ENCODE measurements at regions not wholly inside any gene's neighbourhood (a gene's known extent, or its start where the extent isn't known, plus 50 kb on each side); places are given as distances from the start of the nearest gene placed in this dataset.

DNA sequence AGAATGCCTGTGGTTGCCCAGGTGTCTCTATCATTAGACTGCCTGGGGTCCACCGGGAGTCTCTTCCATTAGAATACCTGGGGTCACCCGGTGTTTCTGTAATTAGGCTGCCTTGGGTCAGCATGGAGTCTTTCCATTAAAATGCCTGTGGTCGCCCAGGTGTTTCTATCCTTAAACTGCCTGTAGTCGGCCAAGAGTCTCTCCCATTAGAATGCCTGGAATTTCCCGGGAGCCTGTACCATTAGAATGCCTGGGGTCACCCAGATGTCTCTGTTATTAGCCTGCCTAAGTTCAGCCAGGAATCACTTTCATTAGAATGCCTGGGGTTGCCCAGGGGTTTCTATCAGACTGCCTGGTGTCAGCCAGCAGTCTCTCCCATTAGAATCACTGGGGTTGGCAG, 1492.8 kb downstream of the UQCRFS1 start:
- Histone ChIP-seq H3K4me3 (no peak overlapping the region), H3K36me3 (no peaks in the 10 kb centered on the region), H3K4me1 (peaks cover 0 to 5% (median 0%) of the 10 kb centered on the region in 12 donors), H3K9me3 (peaks cover 0 to 98% (median 21%) of the 10 kb centered on the region in 12 donors), H3K27ac (no peak overlapping the region), H3K27me3 (no peaks in the 10 kb centered on the region)
- no peak for TF ChIP-seq POLR2A (IDR thresholded peaks at IDR 0.05)
- TF ChIP-seq, protein P1, sequence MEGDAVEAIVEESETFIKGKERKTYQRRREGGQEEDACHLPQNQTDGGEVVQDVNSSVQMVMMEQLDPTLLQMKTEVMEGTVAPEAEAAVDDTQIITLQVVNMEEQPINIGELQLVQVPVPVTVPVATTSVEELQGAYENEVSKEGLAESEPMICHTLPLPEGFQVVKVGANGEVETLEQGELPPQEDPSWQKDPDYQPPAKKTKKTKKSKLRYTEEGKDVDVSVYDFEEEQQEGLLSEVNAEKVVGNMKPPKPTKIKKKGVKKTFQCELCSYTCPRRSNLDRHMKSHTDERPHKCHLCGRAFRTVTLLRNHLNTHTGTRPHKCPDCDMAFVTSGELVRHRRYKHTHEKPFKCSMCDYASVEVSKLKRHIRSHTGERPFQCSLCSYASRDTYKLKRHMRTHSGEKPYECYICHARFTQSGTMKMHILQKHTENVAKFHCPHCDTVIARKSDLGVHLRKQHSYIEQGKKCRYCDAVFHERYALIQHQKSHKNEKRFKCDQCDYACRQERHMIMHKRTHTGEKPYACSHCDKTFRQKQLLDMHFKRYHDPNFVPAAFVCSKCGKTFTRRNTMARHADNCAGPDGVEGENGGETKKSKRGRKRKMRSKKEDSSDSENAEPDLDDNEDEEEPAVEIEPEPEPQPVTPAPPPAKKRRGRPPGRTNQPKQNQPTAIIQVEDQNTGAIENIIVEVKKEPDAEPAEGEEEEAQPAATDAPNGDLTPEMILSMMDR (IDR thresholded peaks at IDR 0.05), result no peak
- ATAC-seq, result no peak
- WGBS, 4 donors, result 81 to 85% (median 83%) methylated on average over 4 to 5 of the region's 5 CpGs
- intact Hi-C loops (cut with DNase I), result no loop called here
- DNase-seq, result no peak

DNA sequence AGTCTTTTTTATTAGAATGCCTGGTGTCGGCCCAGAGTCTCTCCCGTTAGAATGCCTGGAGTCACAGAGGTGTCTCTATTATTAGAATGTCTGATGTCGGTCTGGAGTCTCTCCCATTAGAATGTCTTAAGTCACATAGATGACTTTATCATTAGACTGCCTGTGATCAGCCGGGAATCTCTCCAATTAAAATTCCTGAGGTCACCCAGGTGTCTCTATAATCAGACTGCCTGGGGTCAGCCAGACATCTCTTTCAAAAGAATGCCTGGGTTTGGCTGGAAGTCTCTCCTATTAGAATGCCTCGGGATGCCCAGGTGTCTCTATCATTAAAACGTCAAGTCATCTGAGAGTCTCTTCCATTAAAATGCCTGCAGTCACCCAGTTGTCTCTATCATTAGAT, 1493.9 kb downstream of the UQCRFS1 start:
- Histone ChIP-seq H3K27me3 (no peaks in the 10 kb centered on the region), H3K9me3 (peaks cover 0 to 98% (median 15%) of the 10 kb centered on the region in 12 donors), H3K36me3 (no peaks in the 10 kb centered on the region), H3K27ac (no peak overlapping the region), H3K4me3 (no peak overlapping the region), H3K4me1 (peaks cover 0 to 5% (median 0%) of the 10 kb centered on the region in 12 donors)
- WGBS, 4 donors, result 76 to 83% (median 80%) methylated on average over 6 of the region's 6 CpGs
- TF ChIP-seq, protein P1 (IDR thresholded peaks at IDR 0.05), result no peak
- TF ChIP-seq POLR2A (IDR thresholded peaks at IDR 0.05), result no peak
- DNase-seq (no peak), ATAC-seq (no peak)
- intact Hi-C loops (cut with DNase I), result no loop called here

DNA sequence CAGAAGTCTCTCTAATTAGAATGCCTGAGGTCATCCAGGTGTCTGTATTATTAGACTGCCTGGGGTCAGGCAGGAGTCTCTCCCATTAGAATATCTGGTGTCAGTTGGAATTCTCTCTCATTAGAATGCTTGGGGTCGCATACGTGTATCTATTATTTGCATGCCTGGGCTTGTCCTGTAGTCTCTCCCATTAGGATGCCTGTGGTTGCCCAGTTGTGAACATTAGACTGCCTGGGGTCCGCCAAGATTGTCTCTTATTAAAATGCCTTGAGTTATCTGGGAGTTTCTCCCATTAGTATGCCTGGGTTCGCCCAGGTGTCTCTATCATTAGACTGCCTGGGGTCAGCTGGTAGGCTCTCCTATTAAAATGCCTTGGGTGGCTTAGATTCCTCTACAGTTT, 1494.7 kb downstream of the UQCRFS1 start:
- peaks cover 0 to 5% (median 0%) of the 10 kb centered on the region in 12 donors for H3K4me1 ChIP-seq
- H3K36me3 ChIP-seq, result no peaks in the 10 kb centered on the region
- H3K27me3 ChIP-seq, result no peaks in the 10 kb centered on the region
- 68 to 79% (median 68%) methylated on average over 4 of the region's 4 CpGs for WGBS, 4 donors
- H3K4me3 ChIP-seq, result no peak overlapping the region
- no peak for ATAC-seq
- intact Hi-C loops (cut with DNase I), result no loop called here
- H3K27ac ChIP-seq, result no peak overlapping the region
- TF ChIP-seq, protein P1 (IDR thresholded peaks at IDR 0.05), result no peak
- TF ChIP-seq POLR2A (IDR thresholded peaks at IDR 0.05), result no peak
- peaks cover 0 to 98% (median 10%) of the 10 kb centered on the region in 12 donors for H3K9me3 ChIP-seq
- DNase-seq, result no peak

DNA sequence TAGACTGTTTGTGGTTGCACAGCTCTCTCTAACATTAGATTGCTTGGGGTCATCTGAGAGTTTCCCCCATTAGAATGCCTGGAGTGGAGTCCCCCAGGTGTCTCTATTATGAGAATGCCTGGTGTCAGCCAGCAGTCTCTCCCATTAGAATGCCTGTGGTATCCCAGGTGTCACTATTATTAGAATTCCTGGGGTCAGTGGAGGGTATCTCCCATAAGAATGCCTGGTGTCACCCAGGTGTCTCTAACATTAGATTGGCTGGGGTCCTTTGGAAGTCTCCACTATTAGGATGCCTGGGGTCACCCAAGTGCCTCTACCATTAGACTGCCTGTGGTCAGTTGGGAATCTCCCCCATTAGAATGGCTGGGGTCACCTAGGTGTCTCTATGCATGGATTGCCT, 1495.1 kb downstream of the UQCRFS1 start:
- H3K4me1 ChIP-seq, result peaks cover 0 to 5% (median 0%) of the 10 kb centered on the region in 12 donors
- H3K27ac ChIP-seq, result no peak overlapping the region
- peaks cover 0 to 98% (median 9%) of the 10 kb centered on the region in 12 donors for H3K9me3 ChIP-seq
- TF ChIP-seq, protein P1 (IDR thresholded peaks at IDR 0.05), result no peak
- TF ChIP-seq POLR2A (IDR thresholded peaks at IDR 0.05), result no peak
- no peaks in the 10 kb centered on the region for H3K36me3 ChIP-seq
- H3K27me3 ChIP-seq, result no peaks in the 10 kb centered on the region
- H3K4me3 ChIP-seq, result no peak overlapping the region
- ATAC-seq, result no peak
- intact Hi-C loops (cut with DNase I), result no loop called here
- DNase-seq, result no peak

Measured in heart left ventricle (tissue), 16 donors.